ENCODE measurements at regions not wholly inside any gene's neighbourhood (a gene's known extent, or its start where the extent isn't known, plus 50 kb on each side); places are given as distances from the start of the nearest gene placed in this dataset.

- no peak for TF ChIP-seq POLR2A (IDR thresholded peaks at IDR 0.05)
- TF ChIP-seq CTCF (IDR thresholded peaks at IDR 0.05): no peak
These were observed 448.5 kb downstream of the MEI4 start for GRCh38 chr6:78101387-78101786.

GRCh38 chr6:78110641-78111040, 457.8 kb downstream of the MEI4 start:
- Histone ChIP-seq H3K27ac (no peak overlapping the region), H3K4me1 (no peaks in the 10 kb centered on the region), H3K27me3 (no peaks in the 10 kb centered on the region), H3K4me3 (no peak overlapping the region), H3K36me3 (no peaks in the 10 kb centered on the region), H3K9me3 (no peaks in the 10 kb centered on the region)
- TF ChIP-seq POLR2A (IDR thresholded peaks at IDR 0.05) (no peak), CTCF (IDR thresholded peaks at IDR 0.05) (no peak)
- DNase-seq: no peak

More at GRCh38 chr6:78101387-78101786, 448.5 kb downstream of the MEI4 start:
- Histone ChIP-seq H3K27ac (no peak overlapping the region), H3K4me1 (no peaks in the 10 kb centered on the region), H3K4me3 (no peak overlapping the region), H3K9me3 (no peaks in the 10 kb centered on the region), H3K27me3 (no peaks in the 10 kb centered on the region), H3K36me3 (no peaks in the 10 kb centered on the region)
- no peak for DNase-seq

- Histone ChIP-seq H3K4me1 (no peaks in the 10 kb centered on the region), H3K4me3 (no peak overlapping the region), H3K27ac (no peak overlapping the region), H3K9me3 (no peaks in the 10 kb centered on the region), H3K27me3 (no peaks in the 10 kb centered on the region), H3K36me3 (no peaks in the 10 kb centered on the region)
- DNase-seq: no peak
- no peak for TF ChIP-seq CTCF (IDR thresholded peaks at IDR 0.05)
- no peak for TF ChIP-seq POLR2A (IDR thresholded peaks at IDR 0.05)
These were observed 465.1 kb downstream of the MEI4 start for GRCh38 chr6:78117966-78118365.

- Histone ChIP-seq H3K9me3 (no peaks in the 10 kb centered on the region), H3K27ac (no peak overlapping the region), H3K4me3 (no peak overlapping the region), H3K27me3 (no peaks in the 10 kb centered on the region), H3K4me1 (no peaks in the 10 kb centered on the region), H3K36me3 (no peaks in the 10 kb centered on the region)
- TF ChIP-seq CTCF (IDR thresholded peaks at IDR 0.05) (no peak), POLR2A (IDR thresholded peaks at IDR 0.05) (no peak)
- no peak for DNase-seq
These were observed 478.7 kb downstream of the MEI4 start for GRCh38 chr6:78131521-78131920.

- Histone ChIP-seq H3K27me3 (no peaks in the 10 kb centered on the region), H3K4me3 (no peak overlapping the region), H3K9me3 (no peaks in the 10 kb centered on the region), H3K36me3 (no peaks in the 10 kb centered on the region), H3K4me1 (no peaks in the 10 kb centered on the region), H3K27ac (no peak overlapping the region)
- TF ChIP-seq CTCF (IDR thresholded peaks at IDR 0.05) (no peak), POLR2A (IDR thresholded peaks at IDR 0.05) (no peak)
- DNase-seq: no peak
These were observed 480.0 kb downstream of the MEI4 start for GRCh38 chr6:78132671-78133410.

Measured in Peyer's patch (tissue), 4 donors.